NB4 (cell line): ENCODE measurements at regions not wholly inside any gene's neighbourhood (a gene's known extent, or its start where the extent isn't known, plus 50 kb on each side); places are given as distances from the start of the nearest gene placed in this dataset.

Experiments used
- DNase-seq: peaks from one replicate; pipeline ENCODE4 v3.0.0; 2010; ENCODE audit warnings: low read depth
- H3K4me3 ChIP-seq: one replicate; pipeline ENCODE4 v1.5.1; 2011; ENCODE audit warnings: mild to moderate bottlenecking, low read depth, low read length, moderate library complexity
- MYC ChIP-seq: IDR thresholded peaks from 2 replicates; pipeline ENCODE4 v1.6.1; 2011; ENCODE audit warnings: low read depth, low read length
- POLR2A ChIP-seq: IDR thresholded peaks from 2 replicates; pipeline ENCODE4 v1.6.1; 2011; ENCODE audit warnings: mild to moderate bottlenecking; ENCODE audit not compliant: insufficient read length; ENCODE audit errors: extremely low read depth
- TF ChIP-seq, protein P1 (sequence below): IDR thresholded peaks from one replicate; pipeline ENCODE4 v1.5.1; 2012; ENCODE audit warnings: low read depth, low read length
- TF ChIP-seq, protein P2 (sequence below): IDR thresholded peaks from 2 replicates; pipeline ENCODE4 v1.6.1; 2011; ENCODE audit warnings: low read depth, low read length

DNA sequence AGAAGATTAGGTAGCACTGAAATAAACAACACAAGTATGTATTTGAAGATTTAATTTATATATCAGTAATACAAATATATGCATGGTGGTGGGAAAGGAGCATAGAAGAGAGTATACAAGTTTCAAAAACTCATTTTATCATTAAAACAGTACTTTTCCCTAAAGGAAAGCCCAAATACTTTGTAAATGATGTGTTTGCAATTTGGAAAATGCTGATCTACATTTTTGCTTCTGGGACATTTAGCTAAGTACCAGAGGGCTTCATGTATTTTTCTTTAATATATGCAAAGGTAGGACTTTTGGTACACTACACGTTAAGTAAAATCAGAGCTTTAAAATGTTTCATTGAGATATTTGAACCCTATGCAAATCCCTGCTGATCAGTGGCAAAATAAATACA is 1624.2 kb downstream of the SUCLG1 start:
- H3K4me3 ChIP-seq, result no peak overlapping the region
- TF ChIP-seq MYC (no peak), POLR2A (no peak)
- TF ChIP-seq, protein P1, sequence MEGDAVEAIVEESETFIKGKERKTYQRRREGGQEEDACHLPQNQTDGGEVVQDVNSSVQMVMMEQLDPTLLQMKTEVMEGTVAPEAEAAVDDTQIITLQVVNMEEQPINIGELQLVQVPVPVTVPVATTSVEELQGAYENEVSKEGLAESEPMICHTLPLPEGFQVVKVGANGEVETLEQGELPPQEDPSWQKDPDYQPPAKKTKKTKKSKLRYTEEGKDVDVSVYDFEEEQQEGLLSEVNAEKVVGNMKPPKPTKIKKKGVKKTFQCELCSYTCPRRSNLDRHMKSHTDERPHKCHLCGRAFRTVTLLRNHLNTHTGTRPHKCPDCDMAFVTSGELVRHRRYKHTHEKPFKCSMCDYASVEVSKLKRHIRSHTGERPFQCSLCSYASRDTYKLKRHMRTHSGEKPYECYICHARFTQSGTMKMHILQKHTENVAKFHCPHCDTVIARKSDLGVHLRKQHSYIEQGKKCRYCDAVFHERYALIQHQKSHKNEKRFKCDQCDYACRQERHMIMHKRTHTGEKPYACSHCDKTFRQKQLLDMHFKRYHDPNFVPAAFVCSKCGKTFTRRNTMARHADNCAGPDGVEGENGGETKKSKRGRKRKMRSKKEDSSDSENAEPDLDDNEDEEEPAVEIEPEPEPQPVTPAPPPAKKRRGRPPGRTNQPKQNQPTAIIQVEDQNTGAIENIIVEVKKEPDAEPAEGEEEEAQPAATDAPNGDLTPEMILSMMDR, result no peak
- TF ChIP-seq, protein P2, sequence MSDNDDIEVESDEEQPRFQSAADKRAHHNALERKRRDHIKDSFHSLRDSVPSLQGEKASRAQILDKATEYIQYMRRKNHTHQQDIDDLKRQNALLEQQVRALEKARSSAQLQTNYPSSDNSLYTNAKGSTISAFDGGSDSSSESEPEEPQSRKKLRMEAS, result no peak
- DNase-seq, result no peak

DNA sequence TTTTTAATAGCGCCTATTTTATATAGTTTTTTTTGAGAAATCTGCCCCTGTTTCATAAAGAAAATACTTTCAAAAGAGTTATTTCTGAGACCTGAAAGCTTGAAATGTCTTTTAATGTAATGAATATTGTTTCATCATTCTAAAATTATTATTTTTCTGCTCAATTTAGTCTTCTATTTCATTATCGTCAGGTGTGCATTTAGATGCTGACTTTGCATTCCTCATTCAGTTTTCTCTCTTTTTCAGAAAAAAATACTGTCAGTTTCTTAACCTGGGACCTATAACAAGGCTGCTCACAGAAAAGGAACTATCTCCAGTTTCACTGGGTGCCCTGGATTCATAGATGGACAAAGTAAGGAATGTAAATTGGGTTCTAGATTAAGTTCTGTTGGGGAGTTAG is 1631.7 kb downstream of the SUCLG1 start:
- no peak for TF ChIP-seq POLR2A
- no peak for TF ChIP-seq MYC
- TF ChIP-seq, protein P1, result no peak
- TF ChIP-seq, protein P2, result no peak
- no peak for DNase-seq
- H3K4me3 ChIP-seq, result no peak overlapping the region

DNA sequence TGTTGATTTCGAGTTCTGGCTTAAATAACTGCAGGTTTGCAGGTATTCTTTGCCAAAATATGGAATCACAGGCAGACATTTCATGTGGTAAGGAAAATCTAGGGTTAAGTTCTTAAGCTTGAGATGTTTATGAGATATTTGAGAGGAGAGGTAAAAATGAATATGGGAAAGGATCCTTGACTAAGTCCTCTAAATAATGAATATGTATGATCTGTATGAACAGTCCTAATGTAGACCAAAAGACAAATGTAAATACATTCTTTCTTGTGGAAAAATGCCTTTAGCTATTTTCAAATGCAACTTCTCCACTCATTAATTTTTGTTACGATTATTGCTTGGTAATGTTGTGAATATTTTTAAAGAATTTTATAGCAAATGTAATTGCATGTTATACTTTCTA is 1632.6 kb downstream of the SUCLG1 start:
- DNase-seq, result no peak

DNA sequence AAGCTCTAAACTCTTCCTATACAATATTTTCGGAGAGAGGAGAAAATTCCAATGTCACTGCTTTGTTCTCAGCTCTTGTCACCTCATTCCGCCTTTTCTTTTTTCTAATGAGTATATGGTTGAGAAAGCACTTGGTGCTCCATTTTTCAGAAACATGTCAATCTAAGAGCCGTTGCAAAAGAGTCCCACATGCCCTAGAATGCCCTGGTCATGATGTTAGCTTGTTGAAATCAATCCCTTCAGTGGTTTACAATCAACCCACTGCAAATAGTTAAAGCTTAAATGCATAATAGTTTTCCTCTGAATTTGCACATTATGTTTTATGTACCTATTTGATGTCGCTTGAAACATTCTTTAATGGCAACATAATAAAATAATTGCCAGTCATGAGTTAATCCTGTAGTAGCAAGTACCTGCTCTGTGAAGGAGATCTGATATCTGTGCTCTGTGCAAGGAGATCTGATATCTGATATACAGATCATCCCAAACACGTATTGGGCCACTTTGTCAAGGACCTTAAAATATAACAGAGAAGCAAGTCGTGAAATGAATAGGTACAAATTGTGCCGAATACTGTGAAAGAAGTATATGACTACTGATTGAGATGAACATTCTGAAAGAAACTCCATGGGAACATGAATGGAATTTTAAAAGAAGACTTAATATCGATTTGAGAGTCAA is 1633.5 kb downstream of the SUCLG1 start:
- TF ChIP-seq, protein P2, result no peak
- TF ChIP-seq, protein P1, result no peak
- TF ChIP-seq MYC (no peak), POLR2A (no peak)
- no peak overlapping the region for H3K4me3 ChIP-seq

More for the DNA sequence above, 1632.6 kb downstream of the SUCLG1 start:
- H3K4me3 ChIP-seq, result no peak overlapping the region
- TF ChIP-seq POLR2A, result no peak
- TF ChIP-seq, protein P2, result no peak
- TF ChIP-seq MYC, result no peak
- TF ChIP-seq, protein P1, result no peak

DNA sequence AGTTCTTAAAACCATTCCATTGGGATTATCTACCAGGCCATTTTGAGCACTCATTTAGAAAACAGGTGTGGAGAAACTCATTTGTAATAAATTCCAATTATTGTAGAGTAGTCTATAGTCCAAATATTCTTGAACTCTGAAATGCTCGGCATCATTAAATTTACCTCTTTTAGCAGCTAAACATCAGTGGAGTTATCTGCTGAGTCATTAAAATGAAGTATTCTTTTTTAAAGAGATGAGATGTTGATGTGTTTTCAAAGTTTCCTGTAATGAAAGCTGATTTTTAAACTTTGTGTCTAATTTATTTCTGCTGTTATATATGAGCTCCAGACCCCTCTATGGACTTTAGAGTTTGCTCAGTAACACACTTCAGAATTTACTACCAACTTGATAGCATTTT is 1635.2 kb downstream of the SUCLG1 start:
- TF ChIP-seq, protein P1, result no peak
- no peak for DNase-seq
- H3K4me3 ChIP-seq, result no peak overlapping the region

More for the DNA sequence above, 1633.5 kb downstream of the SUCLG1 start:
- no peak for DNase-seq

DNA sequence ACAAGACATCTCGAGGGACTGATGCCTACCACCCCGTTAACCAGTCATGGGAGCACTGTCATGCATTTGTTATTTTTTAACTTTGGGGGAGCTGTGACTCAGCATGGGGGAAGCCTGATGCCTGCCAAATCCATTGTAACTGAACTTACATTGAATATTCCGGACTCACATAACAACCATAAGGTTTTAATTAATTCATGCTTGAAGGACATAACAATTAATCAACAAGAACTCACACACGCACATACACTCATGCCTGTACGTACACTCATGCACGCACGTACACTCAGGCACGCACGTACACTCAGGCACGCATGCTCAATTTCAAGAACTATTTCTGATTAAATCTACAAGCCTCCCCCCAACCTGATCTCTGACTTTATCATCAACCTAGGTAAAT is 1639.1 kb downstream of the SUCLG1 start:
- no peak overlapping the region for H3K4me3 ChIP-seq
- DNase-seq, result no peak
- TF ChIP-seq, protein P2, result no peak
- TF ChIP-seq, protein P1, result no peak
- TF ChIP-seq POLR2A, result no peak
- no peak for TF ChIP-seq MYC
